Astrocyte of the spinal cord (primary cell): ENCODE measurements at regions not wholly inside any gene's neighbourhood (a gene's known extent, or its start where the extent isn't known, plus 50 kb on each side); places are given as distances from the start of the nearest gene placed in this dataset.
"Not testable (repeated sequence)": the region's sequence is repeated elsewhere in the genome, so short reads cannot be mapped to it uniquely, and the experiment has no call there.

Experiments
- DNase-seq: peaks from one replicate; pipeline ENCODE4 v3.0.0; 2011; ENCODE audit warnings: low read depth, low spot score
- H3K4me3 ChIP-seq: 2 replicates; pipeline ENCODE4 v1.5.1; 2011; ENCODE audit warnings: low read depth, mild to moderate bottlenecking, low read length, moderate library complexity
- CTCF ChIP-seq: IDR thresholded peaks from 2 replicates; pipeline ENCODE4 v1.5.1; 2012; ENCODE audit warnings: low read depth, mild to moderate bottlenecking, low read length, inconsistent platforms
- in situ Hi-C: cut with HindIII; loops from 2 replicates; pipeline ENCODE4 v1.10.0; 2017; ENCODE audit warnings: low sequenced_read_pairs

- DNase-seq, in situ Hi-C loops, H3K4me3 ChIP-seq: not testable (repeated sequence)
Measured at GRCh38 chr2:131832917-131833316, 305.2 kb downstream of the CCDC74A start.

GRCh38 chr2:131833367-131834202 is 305.9 kb downstream of the CCDC74A start:
- DNase-seq, in situ Hi-C loops, H3K4me3 ChIP-seq: not testable (repeated sequence)

- in situ Hi-C loops, H3K4me3 ChIP-seq, DNase-seq: not testable (repeated sequence)
Measured at GRCh38 chr2:131834203-131835020, 306.7 kb downstream of the CCDC74A start.

GRCh38 chr2:131835022-131835421 is 307.3 kb downstream of the CCDC74A start:
- DNase-seq, in situ Hi-C loops, H3K4me3 ChIP-seq: not testable (repeated sequence)

DNA sequence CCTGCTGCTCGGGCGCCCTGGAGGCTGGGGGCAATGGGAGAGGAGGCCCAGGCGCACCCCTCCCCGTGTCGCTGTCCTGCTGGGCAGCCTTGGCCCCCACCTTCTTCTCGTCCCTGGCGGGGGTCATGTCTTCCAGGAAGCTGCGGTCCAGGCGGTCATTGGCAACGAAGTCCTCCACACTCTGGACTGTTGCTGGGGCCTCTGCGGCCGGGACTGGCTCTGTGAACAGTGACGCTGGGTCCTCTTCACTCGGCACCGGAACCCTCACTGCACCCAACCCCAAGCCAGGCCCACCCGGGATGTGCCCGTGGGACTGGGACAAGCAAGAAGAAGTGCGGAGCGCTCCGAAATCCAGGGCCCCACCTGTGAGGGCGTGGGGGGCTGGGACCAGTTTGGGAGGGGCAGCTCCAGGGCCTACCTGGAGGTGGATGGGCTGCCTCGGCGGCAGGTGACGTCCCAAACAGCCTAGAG is 308.0 kb downstream of the CCDC74A start:
- H3K4me3 ChIP-seq = no peak overlapping the region
- DNase-seq = no peak
- TF ChIP-seq CTCF = no peak
- in situ Hi-C loops = no loop called here

DNA sequence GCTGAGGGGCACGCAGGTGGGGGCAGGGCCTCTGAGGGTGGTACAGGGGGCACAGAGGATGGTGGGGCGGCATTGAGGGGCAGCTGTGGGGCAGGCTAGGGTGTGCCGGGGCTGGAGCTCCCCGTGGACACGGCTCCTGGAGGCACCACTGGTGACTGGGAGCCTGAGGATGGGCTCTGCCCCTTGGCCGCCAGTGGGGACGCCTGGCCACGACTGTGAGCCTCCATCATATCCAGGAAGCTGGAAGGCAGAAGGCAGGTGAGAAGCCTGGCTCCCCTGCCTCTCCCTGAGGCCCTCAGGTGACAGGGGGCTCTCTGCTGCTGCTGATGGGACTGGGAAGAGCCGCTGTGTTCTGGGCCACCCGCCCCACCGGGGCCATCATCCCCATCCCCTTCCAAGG is 308.4 kb downstream of the CCDC74A start:
- DNase-seq, H3K4me3 ChIP-seq, in situ Hi-C loops: not testable (repeated sequence)

GRCh38 chr2:131844044-131844443 is 316.4 kb downstream of the CCDC74A start:
- in situ Hi-C loops, DNase-seq: not testable (repeated sequence)

GRCh38 chr2:131856202-131856601 is 305.6 kb downstream of the ANKRD30BL start:
- DNase-seq, in situ Hi-C loops, H3K4me3 ChIP-seq: not testable (repeated sequence)

More at GRCh38 chr2:131844044-131844443, 316.4 kb downstream of the CCDC74A start:
- not testable (repeated sequence) for H3K4me3 ChIP-seq

DNA sequence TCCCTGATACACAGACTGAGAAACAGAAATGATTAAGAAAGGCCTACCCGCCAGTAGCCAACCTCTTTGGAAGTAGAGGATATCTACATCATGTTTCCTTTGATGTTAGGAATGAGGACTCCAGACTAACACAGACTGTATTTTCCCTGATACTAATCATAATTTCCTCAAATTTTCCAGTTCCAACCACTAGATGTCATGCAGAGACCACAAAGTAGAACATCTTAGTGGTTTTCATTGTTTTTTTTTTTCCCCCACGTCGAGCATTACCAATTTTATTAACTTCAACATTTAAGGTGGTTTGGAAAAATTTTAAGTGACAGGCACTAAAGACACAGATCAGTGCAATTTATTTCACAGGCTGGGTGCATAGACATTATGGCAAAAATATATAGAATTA is 303.6 kb downstream of the ANKRD30BL start:
- peak; percentile 28 for TF ChIP-seq CTCF
- DNase-seq = peak; percentile 5
- H3K4me3 ChIP-seq, in situ Hi-C loops: not testable (repeated sequence)
